22Rv1 (cell line): ENCODE measurements at regions not wholly inside any gene's neighbourhood (a gene's known extent, or its start where the extent isn't known, plus 50 kb on each side); places are given as distances from the start of the nearest gene placed in this dataset.

Experiments used
- ZFX ChIP-seq: fragments of 450-650 bp; IDR thresholded peaks from 2 replicates; pipeline ENCODE4 v1.6.1; 2017; ENCODE audit warnings: antibody characterized with exemption, borderline replicate concordance
- TF ChIP-seq, protein P1 (sequence below): fragments of 450-650 bp; IDR thresholded peaks from 2 replicates; pipeline ENCODE4 v1.5.1; 2017; ENCODE audit warnings: mild to moderate bottlenecking

DNA sequence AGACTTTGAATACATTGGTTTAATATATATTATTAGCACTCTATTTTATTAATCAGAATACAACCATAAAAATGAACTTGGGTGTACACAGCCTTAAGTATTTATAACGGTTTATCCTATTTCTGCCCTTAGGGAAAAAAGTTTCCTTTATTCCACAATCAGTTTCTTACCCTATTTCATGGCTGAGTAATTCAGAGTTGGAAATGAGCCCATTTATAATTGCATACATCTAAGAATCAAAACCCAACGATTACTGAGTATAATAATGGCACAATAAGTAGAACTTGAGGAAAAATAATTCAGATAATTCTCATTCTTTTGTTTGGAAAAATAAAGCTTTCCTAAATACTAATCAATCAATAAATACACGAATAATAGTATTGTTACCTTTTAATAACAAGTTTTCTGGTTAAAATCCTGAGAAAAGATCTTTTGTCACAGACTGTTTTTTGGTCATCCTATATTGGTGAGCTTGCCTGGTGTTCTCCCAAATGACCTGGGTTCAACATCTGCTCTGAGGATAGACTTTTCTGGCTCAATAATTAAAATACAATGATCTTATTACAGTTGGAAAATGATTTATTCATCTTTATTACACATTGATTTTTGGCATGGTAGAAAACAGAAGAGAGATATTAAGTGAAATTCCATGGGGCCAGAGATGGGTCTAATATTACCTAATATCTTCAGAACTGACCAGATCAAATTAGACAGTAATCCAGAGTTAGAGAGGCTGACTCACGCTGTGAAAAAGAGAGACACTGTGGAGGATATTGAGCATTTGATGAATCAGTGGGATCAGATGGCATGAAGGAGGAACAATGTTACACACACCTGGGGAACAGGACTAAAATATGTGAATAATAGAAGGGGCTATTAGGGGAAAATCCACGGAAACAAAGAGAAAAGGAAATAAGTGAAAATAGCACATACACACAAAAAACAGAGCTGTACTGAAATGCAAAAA lies 162.1 kb upstream of the TBX18 start:
- TF ChIP-seq, protein P1, sequence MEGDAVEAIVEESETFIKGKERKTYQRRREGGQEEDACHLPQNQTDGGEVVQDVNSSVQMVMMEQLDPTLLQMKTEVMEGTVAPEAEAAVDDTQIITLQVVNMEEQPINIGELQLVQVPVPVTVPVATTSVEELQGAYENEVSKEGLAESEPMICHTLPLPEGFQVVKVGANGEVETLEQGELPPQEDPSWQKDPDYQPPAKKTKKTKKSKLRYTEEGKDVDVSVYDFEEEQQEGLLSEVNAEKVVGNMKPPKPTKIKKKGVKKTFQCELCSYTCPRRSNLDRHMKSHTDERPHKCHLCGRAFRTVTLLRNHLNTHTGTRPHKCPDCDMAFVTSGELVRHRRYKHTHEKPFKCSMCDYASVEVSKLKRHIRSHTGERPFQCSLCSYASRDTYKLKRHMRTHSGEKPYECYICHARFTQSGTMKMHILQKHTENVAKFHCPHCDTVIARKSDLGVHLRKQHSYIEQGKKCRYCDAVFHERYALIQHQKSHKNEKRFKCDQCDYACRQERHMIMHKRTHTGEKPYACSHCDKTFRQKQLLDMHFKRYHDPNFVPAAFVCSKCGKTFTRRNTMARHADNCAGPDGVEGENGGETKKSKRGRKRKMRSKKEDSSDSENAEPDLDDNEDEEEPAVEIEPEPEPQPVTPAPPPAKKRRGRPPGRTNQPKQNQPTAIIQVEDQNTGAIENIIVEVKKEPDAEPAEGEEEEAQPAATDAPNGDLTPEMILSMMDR: no peak
- TF ChIP-seq ZFX: no peak
